ENCODE measurements at regions not wholly inside any gene's neighbourhood (a gene's known extent, or its start where the extent isn't known, plus 50 kb on each side); places are given as distances from the start of the nearest gene placed in this dataset.

- TF ChIP-seq HNF4G (IDR thresholded peaks at IDR 0.05; ENCODE audit: borderline replicate concordance, low read depth, low read length) (0 out of 2 replicates have a peak, but pooled peaks have one; percentile 15), HNF4G (CRISPR knock-in tag; IDR thresholded peaks at IDR 0.05; ENCODE audit: borderline replicate concordance, low read depth) (no peak), FOXP1 (IDR thresholded peaks at IDR 0.05) (no peak), FOXP1 (CRISPR knock-in tag; IDR thresholded peaks at IDR 0.05) (no peak), HES4 (CRISPR knock-in tag; IDR thresholded peaks at IDR 0.05; ENCODE audit: borderline replicate concordance) (no peak), FOXM1 (CRISPR knock-in tag; IDR thresholded peaks at IDR 0.05) (no peak), ASH2L (IDR thresholded peaks at IDR 0.05; ENCODE audit: insufficient read length, low read depth, low read length) (peak; percentile 38), TCF7 (IDR thresholded peaks at IDR 0.05; ENCODE audit: low read depth) (no peak), PRDM15 (CRISPR knock-in tag; IDR thresholded peaks at IDR 0.05) (peak; percentile 90), SRSF9 (IDR thresholded peaks at IDR 0.05; ENCODE audit: borderline replicate concordance, insufficient read depth, low read depth, low read length, poor library complexity, severe bottlenecking) (no peak), HMGXB3 (CRISPR knock-in tag; IDR thresholded peaks at IDR 0.05; ENCODE audit: borderline replicate concordance) (no peak), ZNF142 (CRISPR knock-in tag; IDR thresholded peaks at IDR 0.05) (no peak), ZNF577 (CRISPR knock-in tag; IDR thresholded peaks at IDR 0.05; ENCODE audit: borderline replicate concordance, low read depth) (no peak)
Observed at GRCh38 chr17:77312786-77313599, 172.2 kb downstream of the SEC14L1 start (continued).

All from HepG2 (cell line).